GM23248 (cell line): ENCODE measurements at regions not wholly inside any gene's neighbourhood (a gene's known extent, or its start where the extent isn't known, plus 50 kb on each side); places are given as distances from the start of the nearest gene placed in this dataset.

Source experiments
- DNase-seq: peaks from one replicate; pipeline ENCODE4 v3.0.0-alpha.2; 2015
- H2AFZ ChIP-seq: fragments of 200-600 bp; sonication (generic); 2 replicates; pipeline ENCODE4 v1.6.1; 2016; ENCODE audit warnings: antibody characterized with exemption
- H3F3A ChIP-seq: fragments of 200-600 bp; sonication (generic); 2 replicates; pipeline ENCODE4 v1.6.1; 2016; ENCODE audit warnings: mild to moderate bottlenecking, antibody characterized with exemption, mixed run types; ENCODE audit not compliant: insufficient read depth
- H3K27ac ChIP-seq: fragments of 200-600 bp; sonication (generic); 2 replicates; pipeline ENCODE4 v1.5.1; 2016; ENCODE audit warnings: mild to moderate bottlenecking
- H3K27me3 ChIP-seq: fragments of 200-600 bp; sonication (generic); replicated peaks from 2 replicates; pipeline ENCODE4 v1.6.1; 2016; ENCODE audit warnings: mild to moderate bottlenecking; ENCODE audit not compliant: insufficient read depth
- H3K36me3 ChIP-seq: fragments of 200-600 bp; sonication (generic); 2 replicates; pipeline ENCODE4 v1.6.1; 2016; ENCODE audit warnings: low read depth, mild to moderate bottlenecking
- H3K4me1 ChIP-seq: fragments of 200-600 bp; sonication (generic); 2 replicates; pipeline ENCODE4 v1.6.1; 2016; ENCODE audit warnings: mild to moderate bottlenecking; ENCODE audit not compliant: insufficient read depth
- H3K4me2 ChIP-seq: fragments of 200-600 bp; sonication (generic); one replicate; pipeline ENCODE4 v1.6.1; 2016; ENCODE audit warnings: mild to moderate bottlenecking; ENCODE audit not compliant: unreplicated experiment
- H3K4me3 ChIP-seq: fragments of 200-600 bp; sonication (generic); 2 replicates; pipeline ENCODE4 v1.5.1; 2016; ENCODE audit warnings: mild to moderate bottlenecking
- H3K79me2 ChIP-seq: fragments of 200-600 bp; sonication (generic); 2 replicates; pipeline ENCODE4 v1.6.1; 2016; ENCODE audit warnings: mild to moderate bottlenecking; ENCODE audit not compliant: insufficient read depth
- H3K9ac ChIP-seq: fragments of 200-600 bp; sonication (generic); 2 replicates; pipeline ENCODE4 v1.6.1; 2016; ENCODE audit warnings: mild to moderate bottlenecking
- H3K9me2 ChIP-seq: fragments of 200-600 bp; sonication (generic); 2 replicates; pipeline ENCODE4 v1.6.1; 2016; ENCODE audit warnings: mixed run types, mild to moderate bottlenecking, moderate library complexity; ENCODE audit not compliant: insufficient read depth
- H3K9me3 ChIP-seq: fragments of 200-600 bp; sonication (generic); one replicate; pipeline ENCODE4 v1.6.1; 2017; ENCODE audit warnings: low read depth
- H4K20me1 ChIP-seq: fragments of 200-600 bp; sonication (generic); 2 replicates; pipeline ENCODE4 v1.6.0; 2016; ENCODE audit not compliant: insufficient read depth
- EZH2 ChIP-seq: fragments of 200-600 bp; sonication (generic); IDR thresholded peaks from 2 replicates; pipeline ENCODE4 v1.6.1; 2018; ENCODE audit warnings: antibody characterized with exemption, mild to moderate bottlenecking; ENCODE audit not compliant: insufficient read depth, poor library complexity, severe bottlenecking
- EZH2phosphoT487 ChIP-seq: fragments of 200-600 bp; sonication (generic); IDR thresholded peaks from 2 replicates; pipeline ENCODE4 v1.6.1; 2018; ENCODE audit warnings: antibody characterized with exemption, moderate library complexity, mild to moderate bottlenecking, low read depth; ENCODE audit not compliant: insufficient read depth
- WGBS, 2 experiments: methylation state at CpG; one replicate each; pipeline ENCODE4 v1.1.6; 2015 to 2017; ENCODE audit warnings: low lambda C conversion rate in 2 of 2, low coverage in 1 of 2; ENCODE audit errors: missing lambda C conversion rate in 2 of 2; 5-methylcytosine and 5-hydroxymethylcytosine counted together
- in situ Hi-C: fragments of 300-500 bp; cut with MboI; formaldehyde crosslinking; loops from 2 replicates; pipeline ENCODE4 v1.15.0; 2020

DNA sequence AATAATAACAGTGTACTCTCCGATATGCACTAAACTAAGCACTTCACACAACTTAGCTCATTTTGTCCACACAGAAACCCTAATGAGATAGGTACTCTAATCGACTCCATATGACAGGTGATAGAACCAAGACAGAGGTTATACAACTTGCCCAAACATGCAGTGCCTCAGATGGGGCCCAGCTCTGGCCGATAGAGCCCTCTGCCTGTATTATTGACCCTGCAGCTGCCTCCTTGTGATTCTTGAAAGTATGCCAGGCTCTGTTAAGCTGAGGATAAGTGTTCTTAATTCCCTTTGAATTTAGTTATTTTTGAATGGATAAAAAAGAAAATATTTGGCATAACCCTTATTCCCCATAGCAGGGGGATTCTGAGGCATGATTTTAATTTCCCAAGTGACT, 78.5 kb downstream of the HMHB1 start:
- Histone ChIP-seq H3K9me2 (no peaks in the 10 kb centered on the region), H3K4me2 (peak overlapping the region; percentile 72), H3K79me2 (no peaks in the 10 kb centered on the region), H3K27ac (peak overlapping the region; percentile 91), H3K4me3 (peak overlapping the region; percentile 28; the same call in 1 of the 2 replicates), H3K9ac (peak overlapping the region; percentile 68), H3K27me3 (no peaks in the 10 kb centered on the region), H4K20me1 (no peaks in the 10 kb centered on the region), H3K4me1 (peaks cover 56% of the 10 kb centered on the region), H3K36me3 (no peaks in the 10 kb centered on the region), H3K9me3 (no peaks in the 10 kb centered on the region), H2AFZ (peak overlapping the region; percentile 77), H3F3A (peaks cover 55% of the 10 kb centered on the region)
- TF ChIP-seq EZH2 (no peak), EZH2phosphoT487 (no peak)
- in situ Hi-C loops: no loop called here
- WGBS, 2 experiments: 15 to 19% methylated on average over 3 of the region's 3 CpGs
- DNase-seq: peak; percentile 36

DNA sequence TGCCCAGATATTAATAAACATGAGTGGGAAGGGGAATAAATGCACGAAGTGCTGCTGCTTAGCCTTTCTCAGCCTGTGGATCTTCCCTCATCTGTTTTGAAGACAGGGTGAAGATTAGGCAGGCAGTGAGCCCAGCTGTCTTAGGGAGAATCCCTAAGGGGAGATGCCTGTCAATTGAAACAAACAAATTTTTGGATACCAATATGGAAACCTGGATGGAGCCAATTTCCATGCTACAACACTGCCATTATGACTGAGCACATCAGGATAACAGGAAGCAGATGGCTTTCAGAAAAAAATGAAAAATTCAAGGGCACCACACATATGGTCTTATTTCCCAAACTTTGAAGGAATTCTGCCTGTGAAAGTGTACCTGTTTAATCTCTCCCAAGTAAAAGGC, 80.3 kb downstream of the HMHB1 start:
- Histone ChIP-seq H3K27me3 (no peaks in the 10 kb centered on the region), H3K9ac (no peak overlapping the region), H3K9me3 (no peaks in the 10 kb centered on the region), H3K9me2 (no peaks in the 10 kb centered on the region), H3K79me2 (no peaks in the 10 kb centered on the region), H4K20me1 (no peaks in the 10 kb centered on the region), H3K36me3 (no peaks in the 10 kb centered on the region), H3K4me3 (no peak overlapping the region), H3K4me1 (peaks cover 50% of the 10 kb centered on the region), H3F3A (peaks cover 49% of the 10 kb centered on the region), H3K27ac (no peak overlapping the region), H2AFZ (no peak overlapping the region), H3K4me2 (no peak overlapping the region)
- 21 to 23% methylated on average over 1 of the region's 1 CpG for WGBS, 2 experiments
- in situ Hi-C loops: no loop called here
- TF ChIP-seq EZH2: no peak
- no peak for TF ChIP-seq EZH2phosphoT487
- DNase-seq: no peak

DNA sequence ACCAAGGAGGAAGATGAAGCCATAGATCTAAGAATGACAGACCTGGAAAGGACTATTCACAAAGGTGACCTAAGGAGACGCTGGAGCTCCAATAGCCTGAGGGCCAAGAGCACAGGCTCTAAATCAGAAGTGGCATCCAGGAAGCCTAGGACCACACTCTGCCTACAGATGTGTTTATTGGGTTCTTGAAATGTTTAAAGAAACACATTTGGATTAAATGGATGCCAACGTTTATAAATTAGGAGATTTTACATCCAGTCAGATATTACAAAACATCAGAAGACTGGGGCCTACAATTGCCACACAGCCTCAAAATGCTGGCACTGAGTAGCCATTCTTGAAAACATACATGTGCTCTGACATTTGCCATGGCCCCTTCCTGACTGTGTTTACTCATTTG, 80.9 kb downstream of the HMHB1 start:
- Histone ChIP-seq H4K20me1 (no peaks in the 10 kb centered on the region), H3K9ac (no peak overlapping the region), H3K4me3 (no peak overlapping the region), H3K36me3 (no peaks in the 10 kb centered on the region), H3F3A (peaks cover 48% of the 10 kb centered on the region), H3K9me3 (no peaks in the 10 kb centered on the region), H3K9me2 (no peaks in the 10 kb centered on the region), H2AFZ (no peak overlapping the region), H3K79me2 (no peaks in the 10 kb centered on the region), H3K4me2 (no peak overlapping the region), H3K27ac (no peak overlapping the region), H3K4me1 (peaks cover 48% of the 10 kb centered on the region), H3K27me3 (no peaks in the 10 kb centered on the region)
- no peak for DNase-seq
- TF ChIP-seq EZH2phosphoT487 (no peak), EZH2 (no peak)
- in situ Hi-C loops: no loop called here
- WGBS, 2 experiments: 13 to 20% methylated on average over 2 of the region's 2 CpGs

DNA sequence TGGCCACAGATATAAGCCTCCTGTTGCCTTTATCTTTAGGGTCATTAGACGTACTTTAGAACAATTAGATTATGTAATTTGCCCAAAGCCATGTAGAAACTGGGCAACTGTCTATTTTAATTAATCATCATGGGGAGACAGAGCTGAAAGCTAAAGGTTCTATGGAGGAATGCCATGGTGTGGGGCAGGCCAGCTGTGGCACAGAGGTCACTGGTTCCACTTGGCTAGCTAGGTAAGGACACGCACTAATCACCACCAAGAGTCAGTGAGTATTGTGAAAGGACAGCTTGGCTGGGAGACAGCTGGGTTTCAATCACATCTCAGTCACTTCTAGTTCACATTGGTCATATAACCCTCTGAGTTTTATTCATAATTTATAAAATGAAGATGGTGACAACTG, 81.7 kb downstream of the HMHB1 start:
- no peaks in the 10 kb centered on the region for H3K9me3 ChIP-seq
- TF ChIP-seq EZH2phosphoT487 (no peak), EZH2 (no peak)
- H3K4me1 ChIP-seq: peaks cover 41% of the 10 kb centered on the region
- DNase-seq: no peak
- no peaks in the 10 kb centered on the region for H3K27me3 ChIP-seq
- in situ Hi-C loops: no loop called here
- no peaks in the 10 kb centered on the region for H3K79me2 ChIP-seq
- no peak overlapping the region for H3K9ac ChIP-seq
- no peaks in the 10 kb centered on the region for H4K20me1 ChIP-seq
- WGBS, 2 experiments: 37 to 54% methylated on average over 2 of the region's 2 CpGs
- no peak overlapping the region for H3K4me3 ChIP-seq
- H3K36me3 ChIP-seq: no peaks in the 10 kb centered on the region
- no peaks in the 10 kb centered on the region for H3K9me2 ChIP-seq
- H3K27ac ChIP-seq: no peak overlapping the region
- H3F3A ChIP-seq: peaks cover 42% of the 10 kb centered on the region
- no peak overlapping the region for H2AFZ ChIP-seq
- H3K4me2 ChIP-seq: no peak overlapping the region

DNA sequence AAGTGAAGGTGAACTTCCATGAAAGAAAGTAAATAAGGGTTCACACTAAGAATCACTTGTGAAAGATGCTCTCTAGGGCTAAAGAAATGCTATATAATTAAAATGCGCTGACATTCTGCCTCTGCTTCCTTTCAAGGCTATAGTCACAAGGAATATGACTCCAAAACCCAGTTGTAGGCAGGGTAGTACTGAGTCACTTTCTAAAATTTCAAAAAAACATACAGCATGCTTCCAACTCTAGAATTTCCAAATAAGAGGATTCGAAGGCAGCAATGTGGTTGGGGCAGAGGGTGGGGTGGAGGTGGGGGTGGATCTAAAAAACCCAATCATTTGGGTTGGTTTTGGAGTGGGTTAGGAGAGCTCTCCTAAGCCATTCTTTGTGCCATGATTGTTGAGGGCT, 84.6 kb downstream of the HMHB1 start:
- Histone ChIP-seq H3K9me2 (no peaks in the 10 kb centered on the region), H3K36me3 (no peaks in the 10 kb centered on the region), H3K4me2 (peak overlapping the region; percentile 12), H3K27me3 (no peaks in the 10 kb centered on the region), H3K9me3 (no peaks in the 10 kb centered on the region), H3K4me1 (peaks cover 16% of the 10 kb centered on the region), H3K79me2 (no peaks in the 10 kb centered on the region), H4K20me1 (no peaks in the 10 kb centered on the region), H3K27ac (peak overlapping the region; percentile 52), H3F3A (peaks cover 17% of the 10 kb centered on the region; the same call in 1 of the 2 replicates), H3K9ac (no peak overlapping the region), H3K4me3 (no peak overlapping the region), H2AFZ (peak overlapping the region; percentile 22)
- peak; percentile 53 for DNase-seq
- WGBS, 2 experiments: 72 to 81% methylated on average over 2 of the region's 2 CpGs
- TF ChIP-seq EZH2phosphoT487: no peak
- in situ Hi-C loops: no loop called here
